Germinal center (tissue), 1 donor: ENCODE measurements at regions not wholly inside any gene's neighbourhood (a gene's known extent, or its start where the extent isn't known, plus 50 kb on each side); places are given as distances from the start of the nearest gene placed in this dataset.

Source experiments
- DNase-seq: peaks from one replicate; pipeline ENCODE4 v3.0.0; 2012; ENCODE audit warnings: mixed read lengths, low spot score

DNA sequence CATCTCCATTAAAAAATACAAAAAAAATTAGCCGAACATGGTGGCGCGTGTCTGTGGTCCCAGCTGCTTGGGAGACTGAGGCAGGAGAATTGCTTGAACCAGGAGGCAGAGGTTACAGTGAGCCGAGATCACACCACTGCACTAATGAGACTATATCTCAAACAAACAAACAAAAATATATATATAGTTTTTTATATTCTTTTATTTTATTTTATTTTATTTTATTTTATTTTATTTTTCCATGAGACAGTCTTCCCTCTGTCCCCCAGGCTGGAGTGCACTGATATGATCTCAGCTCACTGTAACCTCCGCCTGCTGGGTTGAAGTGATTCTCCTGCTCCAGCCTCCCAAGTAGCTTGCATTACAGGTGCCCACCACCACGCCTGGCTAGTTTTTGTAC lies 79.5 kb downstream of the IRF2BPL start:
- no peak for DNase-seq

DNA sequence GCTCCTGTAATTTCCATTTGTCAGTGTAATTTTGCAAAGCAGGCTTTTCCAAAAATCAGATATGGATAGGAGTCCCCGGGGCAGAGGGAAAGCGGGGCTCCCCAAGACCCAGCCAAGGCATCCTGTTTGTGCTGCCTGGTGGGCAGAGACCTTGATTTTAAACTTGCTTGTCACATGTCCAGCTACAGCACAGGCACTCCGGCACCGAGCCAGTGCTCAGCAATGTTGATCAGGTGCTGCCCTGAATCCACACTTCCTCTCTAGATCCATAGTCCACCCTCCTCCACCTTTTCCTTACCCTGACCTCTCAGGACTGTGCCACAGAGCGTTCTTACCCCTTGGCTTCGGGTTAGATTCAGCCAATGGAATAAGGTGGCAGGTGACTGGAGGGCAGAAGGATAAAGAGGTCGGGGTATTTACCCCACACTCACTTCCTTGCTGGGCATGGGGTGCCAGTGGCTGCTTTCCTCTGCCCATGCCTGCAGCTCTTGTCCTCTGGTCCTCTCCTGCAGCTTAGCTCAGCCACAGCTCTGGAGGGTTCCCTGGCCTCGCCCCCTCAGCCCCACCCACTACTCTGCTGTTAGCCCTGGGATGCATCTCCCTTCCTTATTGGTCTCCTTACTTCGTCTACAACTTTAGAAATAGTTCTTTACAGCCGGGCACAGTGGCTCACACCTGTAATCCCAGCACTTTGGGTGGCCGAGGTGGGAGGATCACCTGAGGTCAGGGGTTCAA lies 80.1 kb downstream of the IRF2BPL start:
- DNase-seq: no peak

DNA sequence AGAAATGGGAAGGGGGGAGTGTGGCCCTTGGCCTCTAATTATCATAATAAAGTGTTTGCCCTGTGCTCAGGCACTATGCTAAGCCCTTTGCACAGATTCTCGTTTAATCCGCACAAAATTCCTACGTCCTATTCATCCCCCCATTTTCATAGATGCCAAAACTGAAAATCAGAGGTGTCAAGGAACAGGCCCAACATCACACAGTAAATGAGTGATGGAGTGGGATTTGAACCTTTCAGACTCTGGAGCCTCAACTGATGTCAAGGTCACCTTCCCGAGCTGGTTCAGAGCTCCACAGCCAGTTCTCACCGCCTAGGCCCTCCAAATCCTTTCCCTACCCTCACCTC lies 80.7 kb downstream of the IRF2BPL start:
- no peak for DNase-seq

DNA sequence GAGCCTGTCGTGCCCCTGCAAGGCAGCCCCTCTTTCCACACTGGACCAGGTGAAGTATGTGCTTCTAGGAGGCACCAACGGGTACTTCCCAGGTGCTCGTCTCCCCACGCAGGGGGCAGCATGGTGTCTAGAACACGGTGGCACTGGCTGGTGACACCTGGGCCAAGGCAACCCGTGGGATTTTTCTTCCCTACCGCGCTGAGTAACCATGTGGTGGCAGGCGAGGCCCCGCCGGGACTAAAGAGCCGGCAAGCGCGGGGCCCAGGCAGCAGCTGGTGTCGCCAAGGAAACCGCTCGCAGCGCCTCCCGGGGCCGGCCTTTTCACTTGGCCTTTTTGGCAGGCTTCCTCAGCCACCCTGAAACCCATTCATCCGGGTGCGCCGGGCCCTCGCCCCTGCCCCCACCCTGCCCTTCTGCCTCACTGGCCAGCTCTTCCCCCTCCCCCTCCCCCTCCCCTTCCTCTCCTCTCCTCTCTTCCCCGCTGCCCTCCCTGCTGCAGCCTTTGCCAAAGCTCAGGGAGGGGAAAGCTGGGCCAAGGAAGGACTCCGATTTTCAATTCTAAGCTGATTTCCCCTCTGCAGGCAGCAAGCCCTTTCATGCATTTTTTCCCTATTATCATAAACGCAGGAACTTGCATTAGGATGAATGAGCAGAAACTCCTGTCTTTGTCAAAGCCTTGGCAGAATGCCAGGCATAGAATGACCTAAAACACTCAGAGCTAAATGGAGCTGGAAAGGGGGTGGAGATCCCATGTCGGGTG lies 81.2 kb downstream of the IRF2BPL start:
- peak; percentile 62 for DNase-seq

DNA sequence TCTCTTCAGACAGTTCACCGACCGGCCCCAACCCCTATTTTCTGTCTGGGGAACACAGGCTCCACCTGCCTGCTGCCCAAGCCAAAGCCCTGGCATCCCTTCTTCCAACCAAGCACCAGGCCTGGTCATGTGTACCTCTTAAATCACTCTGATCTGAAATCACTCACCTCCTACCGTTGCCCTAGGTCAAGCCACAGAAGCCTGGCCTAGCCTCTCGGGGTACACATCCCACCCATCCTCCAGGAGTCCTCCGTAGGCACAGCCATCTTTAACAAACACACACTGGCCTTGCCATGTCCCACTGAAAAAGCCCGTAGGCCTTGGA lies 81.8 kb downstream of the IRF2BPL start:
- no peak for DNase-seq

DNA sequence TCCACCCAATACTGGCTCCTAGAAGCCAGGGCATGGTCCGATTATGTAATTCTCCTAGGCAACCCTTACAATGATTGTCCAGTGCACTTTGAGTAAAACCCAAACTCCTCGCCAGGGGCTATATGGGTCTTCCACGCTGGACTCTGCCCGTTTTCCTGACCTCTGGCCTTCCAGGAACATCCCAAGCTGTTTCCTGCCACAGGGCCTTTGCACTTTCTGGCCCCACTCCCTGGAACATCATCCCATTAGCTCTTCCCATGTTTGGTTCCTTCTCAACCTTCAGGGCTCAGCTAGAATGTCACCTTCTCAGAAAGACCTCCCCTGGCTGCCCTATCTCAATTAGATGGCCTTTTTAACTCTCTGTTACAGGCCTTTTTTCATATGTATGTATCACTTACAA lies 85.4 kb downstream of the IRF2BPL start:
- DNase-seq: no peak

DNA sequence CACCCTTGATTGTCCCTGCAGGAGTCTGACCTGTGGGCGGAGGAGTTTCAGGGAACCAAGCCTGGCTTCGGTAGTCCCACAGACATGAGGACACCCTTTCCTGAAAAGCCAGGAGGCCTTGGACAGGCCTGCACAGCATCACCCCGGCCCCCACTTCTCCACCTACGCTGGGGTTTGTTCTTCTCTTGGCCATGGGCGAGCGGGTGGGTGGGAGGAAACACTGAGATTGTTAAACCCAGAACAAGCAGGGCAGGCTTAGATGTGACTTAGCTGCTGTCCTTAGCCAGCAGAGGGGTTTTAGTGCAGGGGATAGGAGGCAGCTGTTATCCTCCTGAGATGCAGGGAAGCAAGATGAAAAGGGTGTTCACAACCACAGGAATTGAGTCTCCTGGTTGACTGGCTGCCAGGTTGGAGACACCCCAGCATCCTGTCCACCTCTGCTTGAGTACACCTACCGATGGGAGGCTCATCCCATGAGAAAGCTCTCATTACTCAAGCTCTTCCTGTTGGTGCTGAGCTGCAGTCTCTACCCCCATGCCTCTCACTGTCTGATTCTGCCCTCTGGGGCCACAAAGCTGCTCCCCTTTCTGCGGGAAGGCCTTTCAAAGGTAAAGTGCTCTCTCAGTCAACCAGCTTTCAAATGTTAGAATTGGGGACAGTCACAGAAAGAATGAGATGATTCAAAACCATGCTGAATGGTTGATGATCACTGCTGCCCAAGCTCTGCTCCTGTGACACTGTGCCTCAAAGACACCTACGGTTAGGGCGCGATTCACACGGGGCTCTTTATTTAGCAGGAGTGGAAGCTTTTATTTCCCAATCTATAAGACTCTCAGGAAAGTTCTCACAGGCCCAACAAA lies 86.3 kb downstream of the IRF2BPL start:
- DNase-seq: no peak

DNA sequence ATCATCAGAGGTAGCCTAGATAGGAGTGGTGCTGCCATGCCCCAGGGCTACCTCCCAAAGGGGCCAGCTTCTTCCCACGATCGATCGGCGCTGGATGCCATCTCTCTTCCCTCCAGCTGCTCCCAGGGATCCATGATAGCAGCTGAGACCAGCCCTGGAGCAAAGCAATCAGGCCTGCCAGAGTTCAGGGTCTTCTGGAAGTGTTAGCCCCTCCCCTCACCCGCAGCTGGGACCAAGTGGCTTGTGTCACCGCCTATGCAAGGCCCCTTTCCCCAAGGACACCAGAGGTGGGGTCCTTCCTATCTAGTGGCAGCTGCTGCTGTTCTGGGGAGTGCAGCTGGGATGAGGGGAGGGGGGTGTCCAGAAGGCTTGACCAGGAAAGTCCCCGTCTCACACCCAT lies 87.0 kb downstream of the IRF2BPL start:
- DNase-seq: no peak

DNA sequence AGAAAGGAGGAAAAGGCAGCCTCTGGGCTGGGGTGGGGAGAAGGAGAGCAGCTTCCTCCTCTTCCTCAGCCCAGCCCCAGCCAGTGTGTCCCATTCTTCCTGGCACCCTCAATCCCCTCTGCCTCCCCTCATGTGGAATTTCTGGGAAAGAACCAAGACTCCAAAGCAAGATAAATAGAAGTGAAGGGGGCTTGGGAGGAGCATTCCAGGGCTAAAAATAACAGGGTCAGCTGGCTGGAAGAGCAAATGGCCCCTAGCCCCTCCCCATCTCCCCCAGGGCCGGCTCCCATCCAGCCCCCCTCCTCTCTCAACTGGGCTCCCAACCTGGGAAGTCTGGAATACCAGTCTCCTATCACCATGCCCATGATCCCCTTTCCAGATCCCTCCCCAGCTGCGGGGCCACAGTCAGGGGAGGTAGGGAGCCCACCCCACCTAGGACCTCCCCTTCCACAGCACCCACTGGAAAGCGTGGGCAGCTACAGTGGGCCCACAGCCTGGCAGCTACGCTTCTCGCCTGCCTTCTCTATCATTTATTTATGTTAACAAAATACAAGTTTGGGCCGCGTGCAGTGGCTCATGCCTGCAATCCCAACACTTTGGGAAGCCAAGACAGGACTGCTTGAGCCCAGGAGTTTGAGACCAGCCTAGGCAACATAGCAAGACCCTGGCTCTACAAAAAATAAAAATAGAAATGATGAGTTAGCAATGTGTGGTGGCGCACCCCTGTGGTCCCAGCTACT lies 88.3 kb downstream of the IRF2BPL start:
- DNase-seq: no peak

DNA sequence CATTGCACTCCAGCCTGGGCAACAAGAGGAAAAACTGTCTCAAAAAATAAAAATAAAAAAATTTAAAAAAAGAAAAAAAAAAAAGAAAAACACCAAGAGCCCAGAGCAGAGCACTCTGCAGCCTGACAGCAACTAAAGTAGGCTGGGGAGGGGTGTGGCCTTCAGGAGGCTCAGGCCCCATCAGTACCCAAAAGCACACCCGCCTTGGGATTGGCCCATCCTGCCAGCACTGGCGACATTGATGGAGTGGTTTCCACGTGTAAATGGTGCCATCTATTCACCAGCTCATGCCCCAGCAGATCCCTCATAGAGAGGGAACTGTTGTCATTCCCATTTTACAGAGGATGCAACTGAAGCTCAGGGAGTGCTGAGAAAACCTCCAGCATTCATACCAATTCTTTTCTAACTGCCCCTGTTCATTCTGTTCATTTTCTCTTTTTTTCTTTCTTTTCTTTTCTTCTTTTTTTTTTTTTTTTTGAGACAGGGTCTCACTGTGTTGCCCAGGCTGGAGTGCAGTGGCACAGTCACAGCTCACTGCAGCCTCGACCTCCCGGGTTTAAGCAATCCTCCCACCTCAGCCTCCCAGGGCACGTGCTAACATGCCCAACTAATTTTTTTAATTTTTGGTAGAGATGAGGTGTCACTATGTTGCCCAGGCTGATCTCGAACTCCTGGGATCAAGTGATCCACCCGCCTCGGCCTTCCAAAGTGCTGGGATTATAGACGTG lies 89.3 kb downstream of the IRF2BPL start:
- DNase-seq: no peak

DNA sequence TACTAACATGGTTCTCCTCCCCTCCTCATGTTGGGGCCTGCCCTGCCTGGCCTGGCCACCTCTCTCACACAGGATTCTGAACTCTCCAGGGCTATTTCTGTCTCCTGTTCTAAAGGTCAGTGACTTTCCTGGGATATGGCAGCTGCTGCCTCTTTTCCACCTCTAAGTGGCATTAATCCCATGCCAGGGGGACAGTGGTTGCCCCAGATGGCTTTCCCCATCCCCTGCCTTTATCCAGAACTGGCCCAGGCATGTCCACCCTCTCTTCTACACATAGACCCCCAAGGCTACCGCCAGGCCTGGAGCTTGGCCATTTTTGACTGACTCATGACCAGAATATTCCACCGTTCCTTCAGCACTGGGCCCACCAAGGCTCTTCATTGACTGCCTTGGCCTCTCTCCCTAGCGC lies 90.4 kb downstream of the IRF2BPL start:
- DNase-seq: no peak

DNA sequence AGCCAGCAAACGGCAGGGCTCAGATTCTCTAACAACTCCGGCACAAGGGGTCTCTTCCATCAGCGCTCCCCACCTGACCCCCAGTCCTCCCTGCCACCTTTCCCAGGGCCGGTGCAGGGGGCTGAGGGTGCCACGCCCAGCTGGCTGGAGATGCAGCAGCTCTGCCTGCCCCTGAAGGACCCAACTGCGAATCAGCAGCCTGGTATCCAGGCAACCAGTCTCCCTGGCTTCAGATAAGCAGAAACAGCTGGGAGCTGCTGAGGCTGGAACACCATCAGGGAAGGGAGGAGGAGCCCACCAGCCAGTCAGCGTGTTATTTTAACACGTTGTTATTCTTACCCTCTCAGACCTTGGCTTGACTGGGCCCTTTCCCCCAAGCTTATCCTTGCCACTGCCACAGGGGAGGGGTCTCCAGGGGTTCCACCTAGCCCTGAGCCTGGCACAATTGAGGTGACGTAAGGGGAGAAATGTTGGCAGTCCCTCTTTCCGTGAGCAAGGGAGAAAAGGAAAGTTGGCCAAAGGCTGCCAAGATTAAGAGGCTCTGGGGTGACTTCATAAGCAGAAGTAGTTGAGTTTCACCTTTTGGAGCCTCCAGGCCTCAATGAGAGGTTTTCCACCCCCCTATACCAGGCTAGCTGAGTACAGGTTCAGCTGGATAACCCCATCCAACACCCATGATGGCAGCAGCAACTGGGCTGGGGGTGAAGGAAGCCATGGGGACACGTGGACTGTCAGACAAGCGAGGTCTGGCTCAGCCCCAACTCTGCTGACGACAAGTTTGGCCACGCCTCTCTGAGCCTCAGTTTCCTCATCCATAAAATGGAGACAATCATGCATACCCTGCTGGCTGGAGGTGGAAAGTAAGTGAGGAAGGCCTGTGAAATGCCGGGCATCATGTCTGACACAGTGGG lies 91.1 kb downstream of the IRF2BPL start:
- no peak for DNase-seq

DNA sequence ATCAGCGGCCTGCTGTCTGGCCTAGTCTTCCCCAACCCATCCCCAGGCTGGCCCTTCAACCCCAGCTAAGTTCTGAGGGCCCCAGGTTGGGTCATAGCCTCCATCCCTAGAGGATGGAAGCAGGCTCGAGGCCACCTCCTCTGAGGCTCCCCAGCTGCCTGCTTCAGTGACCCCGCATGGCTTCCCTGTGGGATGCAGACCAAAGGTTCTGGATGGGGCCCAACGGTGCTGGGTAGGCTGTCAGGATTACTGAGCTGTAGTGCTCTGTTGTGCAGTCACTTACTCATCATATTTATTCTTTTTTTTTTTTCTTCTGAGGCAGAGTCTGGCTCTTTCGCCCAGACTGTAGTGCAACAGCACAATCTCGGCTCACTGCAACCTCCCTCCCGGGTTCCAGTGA lies 92.0 kb downstream of the IRF2BPL start:
- DNase-seq: no peak

DNA sequence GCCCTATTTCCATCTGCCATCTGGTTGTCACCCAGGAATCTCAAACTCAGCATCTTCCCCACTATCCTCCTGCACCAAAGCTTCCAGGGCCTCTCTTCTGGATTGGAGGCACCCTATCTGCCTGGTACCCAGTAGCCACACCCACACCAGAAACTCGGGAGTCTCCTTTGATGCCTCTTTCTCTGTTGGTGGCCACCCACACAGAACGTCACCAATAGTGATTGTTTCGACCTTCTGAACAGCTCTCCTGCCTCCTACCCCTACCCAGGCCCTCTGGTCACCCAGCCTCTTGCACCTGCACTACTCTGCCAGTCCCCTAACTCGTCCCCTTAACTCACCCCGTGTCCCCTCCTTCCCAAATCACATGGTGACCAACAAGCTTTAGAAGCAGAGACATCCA lies 95.0 kb downstream of the IRF2BPL start:
- no peak for DNase-seq

DNA sequence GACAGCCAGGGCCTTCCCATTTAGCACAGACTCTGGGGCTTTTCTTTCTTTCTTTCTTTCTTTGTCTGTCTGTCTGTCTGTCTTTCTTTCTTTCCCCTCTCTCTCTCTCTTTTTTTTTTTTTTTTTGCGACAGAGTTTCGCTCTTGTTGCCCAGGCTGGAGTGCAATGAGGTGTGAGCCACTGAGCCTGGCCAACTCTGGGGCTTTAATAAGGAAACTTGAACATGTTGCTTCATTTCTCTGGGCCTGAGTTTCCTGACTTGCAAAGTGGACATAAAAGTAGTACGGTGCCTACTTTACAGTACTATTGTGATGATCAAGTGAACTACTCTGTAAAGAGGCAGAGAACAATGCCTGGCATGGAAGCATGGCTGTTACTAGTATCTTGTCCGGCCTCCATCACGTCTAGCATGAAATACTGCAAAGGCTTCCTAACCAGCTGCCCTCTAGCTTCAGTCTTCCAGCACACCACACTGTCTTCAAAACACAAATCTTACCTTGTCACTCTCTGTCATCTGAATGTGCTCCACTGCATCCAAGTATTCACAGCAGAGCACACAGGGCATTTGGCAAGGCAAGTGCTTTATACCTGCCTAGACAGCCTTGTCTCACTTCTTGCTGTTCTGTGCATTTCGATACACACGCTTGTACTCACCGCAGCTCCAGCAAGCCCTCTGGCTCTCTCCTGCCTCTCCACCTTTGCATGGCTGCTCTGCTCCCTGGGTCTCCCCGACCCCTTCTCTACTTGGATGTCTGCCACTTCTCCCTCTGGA lies 96.7 kb downstream of the IRF2BPL start:
- DNase-seq: no peak

DNA sequence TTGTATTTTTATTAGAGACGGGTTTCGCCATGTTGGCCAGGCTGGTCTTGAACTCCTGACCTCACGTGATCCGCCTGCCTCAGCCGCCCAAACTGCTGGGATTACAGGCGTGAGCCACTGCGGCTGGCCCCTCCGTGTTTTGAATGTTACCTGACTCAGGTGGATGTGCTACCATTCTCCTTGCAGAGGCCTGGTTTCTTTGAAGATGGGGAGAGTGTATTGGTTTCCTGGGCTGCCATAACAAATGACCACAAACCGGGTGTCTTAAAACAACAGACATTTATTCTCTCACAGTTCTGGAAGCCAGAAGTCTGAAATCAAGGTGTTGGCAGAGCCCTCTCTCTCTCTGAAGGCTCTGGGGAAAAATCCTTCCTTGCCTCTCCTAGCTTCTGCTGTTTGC lies 98.0 kb downstream of the IRF2BPL start:
- DNase-seq: no peak

DNA sequence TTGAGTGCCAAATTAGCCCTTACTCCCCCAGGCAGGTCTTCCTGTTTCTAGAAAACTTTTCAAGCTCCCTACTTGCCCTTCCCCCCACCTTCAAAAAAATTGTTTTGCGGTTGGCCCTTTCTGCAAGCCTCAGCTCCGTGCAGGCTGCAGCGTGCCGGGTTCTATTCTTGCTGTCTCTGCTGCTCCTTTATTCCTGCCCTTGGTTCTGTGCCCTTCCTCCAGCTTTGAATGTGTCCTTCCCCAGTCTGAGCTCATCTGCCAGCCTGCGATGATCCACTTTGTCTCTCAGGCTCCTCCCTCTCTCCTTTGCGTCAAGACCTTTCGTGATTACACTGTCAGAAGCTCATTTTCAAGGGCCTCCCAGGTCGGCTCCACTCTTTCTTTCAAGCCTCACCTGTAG lies 98.6 kb downstream of the IRF2BPL start:
- no peak for DNase-seq

DNA sequence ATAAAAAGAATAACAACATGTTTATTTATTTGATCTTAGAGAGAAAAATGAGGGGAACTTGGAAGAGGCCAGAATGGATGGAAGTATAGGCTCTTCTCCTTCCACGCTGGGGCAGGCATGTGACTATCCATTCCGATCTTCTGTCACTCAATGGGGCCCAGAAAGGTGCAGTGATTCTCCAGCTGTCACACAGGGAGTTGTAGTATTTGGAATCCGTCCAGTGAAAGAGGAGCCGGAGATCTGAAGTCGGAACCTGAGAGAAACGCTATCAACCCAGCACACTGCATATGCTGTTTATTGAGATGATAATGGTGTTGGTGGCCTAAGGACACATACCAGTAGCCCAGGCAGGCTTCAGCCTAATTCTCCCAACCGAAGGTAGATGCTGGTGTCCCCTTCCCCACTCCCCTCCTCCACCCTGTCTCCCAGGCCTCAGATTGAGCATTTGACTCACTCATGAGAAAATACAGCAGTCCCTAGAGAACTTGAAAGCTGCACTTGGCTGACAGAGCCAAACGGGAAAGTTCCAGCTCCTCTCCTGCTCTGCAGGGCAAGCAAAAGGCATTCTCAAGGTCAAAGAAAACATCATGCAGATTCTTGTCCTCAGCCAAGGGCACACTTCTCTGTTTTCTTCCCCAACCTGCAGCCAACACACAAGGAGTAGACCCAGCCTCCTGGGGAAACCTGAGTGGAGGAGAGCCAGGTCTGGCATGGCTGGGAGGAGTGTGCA lies 100.4 kb downstream of the IRF2BPL start:
- no peak for DNase-seq
